ENCODE measurements at regions not wholly inside any gene's neighbourhood (a gene's known extent, or its start where the extent isn't known, plus 50 kb on each side); places are given as distances from the start of the nearest gene placed in this dataset.

DNA sequence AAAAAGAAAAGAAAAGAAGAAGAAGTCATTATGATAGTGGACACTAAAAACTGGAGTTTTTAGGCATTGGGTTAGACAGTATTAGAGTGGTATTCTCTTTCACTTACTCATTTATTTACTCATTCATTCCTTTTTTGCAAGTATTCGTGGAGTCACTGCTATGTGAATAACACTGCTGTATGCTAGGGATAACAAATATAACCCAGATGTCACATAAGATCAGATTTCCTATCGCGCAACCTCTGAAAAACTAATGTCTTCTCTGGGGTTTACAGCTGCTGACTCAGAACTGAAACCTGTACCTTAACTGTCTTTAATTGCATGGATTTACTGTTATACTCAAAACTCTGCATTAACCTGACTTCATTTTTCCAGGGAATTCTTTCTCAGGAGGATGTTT, 353.7 kb downstream of the LRIG3 start:
- TF ChIP-seq, protein P1, sequence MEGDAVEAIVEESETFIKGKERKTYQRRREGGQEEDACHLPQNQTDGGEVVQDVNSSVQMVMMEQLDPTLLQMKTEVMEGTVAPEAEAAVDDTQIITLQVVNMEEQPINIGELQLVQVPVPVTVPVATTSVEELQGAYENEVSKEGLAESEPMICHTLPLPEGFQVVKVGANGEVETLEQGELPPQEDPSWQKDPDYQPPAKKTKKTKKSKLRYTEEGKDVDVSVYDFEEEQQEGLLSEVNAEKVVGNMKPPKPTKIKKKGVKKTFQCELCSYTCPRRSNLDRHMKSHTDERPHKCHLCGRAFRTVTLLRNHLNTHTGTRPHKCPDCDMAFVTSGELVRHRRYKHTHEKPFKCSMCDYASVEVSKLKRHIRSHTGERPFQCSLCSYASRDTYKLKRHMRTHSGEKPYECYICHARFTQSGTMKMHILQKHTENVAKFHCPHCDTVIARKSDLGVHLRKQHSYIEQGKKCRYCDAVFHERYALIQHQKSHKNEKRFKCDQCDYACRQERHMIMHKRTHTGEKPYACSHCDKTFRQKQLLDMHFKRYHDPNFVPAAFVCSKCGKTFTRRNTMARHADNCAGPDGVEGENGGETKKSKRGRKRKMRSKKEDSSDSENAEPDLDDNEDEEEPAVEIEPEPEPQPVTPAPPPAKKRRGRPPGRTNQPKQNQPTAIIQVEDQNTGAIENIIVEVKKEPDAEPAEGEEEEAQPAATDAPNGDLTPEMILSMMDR (IDR thresholded peaks at IDR 0.05; ENCODE audit: low read length) = no peak
- TF ChIP-seq EZH2 (IDR thresholded peaks at IDR 0.05; ENCODE audit: borderline replicate concordance, low read length) = no peak
